Neural crest cell (in vitro differentiated cells): ENCODE measurements at regions not wholly inside any gene's neighbourhood (a gene's known extent, or its start where the extent isn't known, plus 50 kb on each side); places are given as distances from the start of the nearest gene placed in this dataset.

ENCODE experiments used
- DNase-seq: peaks from one replicate; pipeline ENCODE4 v3.0.0; 2021; ENCODE audit warnings: low read depth, mixed read lengths, low spot score
- H3K27ac Mint-ChIP-seq: one replicate; pipeline ENCODE4 v1.8.0; 2021; ENCODE audit warnings: mild to moderate bottlenecking, mixed read lengths; ENCODE audit not compliant: unreplicated experiment
- H3K27me3 Mint-ChIP-seq: 2 replicates; pipeline ENCODE4 v1.8.0; 2021; ENCODE audit warnings: low read depth, mild to moderate bottlenecking, mixed read lengths
- H3K36me3 Mint-ChIP-seq: 2 replicates; pipeline ENCODE4 v1.8.0; 2021; ENCODE audit warnings: low read depth, mild to moderate bottlenecking, mixed read lengths
- H3K4me1 Mint-ChIP-seq: 2 replicates; pipeline ENCODE4 v1.8.0; 2021; ENCODE audit warnings: mixed read lengths
- H3K4me3 Mint-ChIP-seq: one replicate; pipeline ENCODE4 v1.8.0; 2021; ENCODE audit warnings: mild to moderate bottlenecking, mixed read lengths
- H3K9me3 Mint-ChIP-seq: 2 replicates; pipeline ENCODE4 v1.8.0; 2021; ENCODE audit warnings: mixed read lengths
- CTCF ChIP-seq: fragments of 200-600 bp; sonication (generic); conservative IDR thresholded peaks from 2 replicates; pipeline ENCODE4 v1.5.0; 2021; ENCODE audit warnings: antibody characterized with exemption, mild to moderate bottlenecking

DNA sequence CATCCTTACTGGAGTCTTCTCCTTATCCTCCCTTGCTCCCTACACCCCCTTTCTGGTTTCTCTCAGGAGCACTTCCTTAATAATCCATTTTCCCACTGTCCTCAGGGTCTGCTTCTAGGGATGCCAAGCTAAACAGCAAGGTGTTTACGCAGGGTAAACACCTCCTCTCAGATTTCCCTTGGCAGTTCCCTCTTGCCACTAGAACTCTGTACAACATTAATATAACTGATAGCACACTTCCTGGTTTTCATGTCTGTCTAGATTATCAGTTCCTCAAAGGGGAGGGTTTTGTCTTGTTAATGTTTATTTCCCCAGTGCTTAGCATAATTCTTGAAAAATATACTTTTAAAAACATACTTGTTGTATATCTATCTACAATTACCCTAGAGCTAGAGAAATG, 118.0 kb upstream of the SLC24A5 start:
- Mint-ChIP-seq H3K4me1 (peaks cover 6% of the 10 kb centered on the region), H3K4me3 (no peak overlapping the region), H3K9me3 (no peaks in the 10 kb centered on the region), H3K36me3 (no peaks in the 10 kb centered on the region), H3K27ac (no peak overlapping the region), H3K27me3 (no peaks in the 10 kb centered on the region)
- no peak for TF ChIP-seq CTCF
- DNase-seq = no peak

GRCh38 chr15:48003441-48003840, 117.3 kb upstream of the SLC24A5 start:
- no peak for DNase-seq
- no peak for TF ChIP-seq CTCF
- no peaks in the 10 kb centered on the region for H3K27me3 Mint-ChIP-seq
- no peaks in the 10 kb centered on the region for H3K9me3 Mint-ChIP-seq
- no peak overlapping the region for H3K4me3 Mint-ChIP-seq
- peaks cover 6% of the 10 kb centered on the region for H3K4me1 Mint-ChIP-seq
- H3K36me3 Mint-ChIP-seq = no peaks in the 10 kb centered on the region
- no peak overlapping the region for H3K27ac Mint-ChIP-seq

DNA sequence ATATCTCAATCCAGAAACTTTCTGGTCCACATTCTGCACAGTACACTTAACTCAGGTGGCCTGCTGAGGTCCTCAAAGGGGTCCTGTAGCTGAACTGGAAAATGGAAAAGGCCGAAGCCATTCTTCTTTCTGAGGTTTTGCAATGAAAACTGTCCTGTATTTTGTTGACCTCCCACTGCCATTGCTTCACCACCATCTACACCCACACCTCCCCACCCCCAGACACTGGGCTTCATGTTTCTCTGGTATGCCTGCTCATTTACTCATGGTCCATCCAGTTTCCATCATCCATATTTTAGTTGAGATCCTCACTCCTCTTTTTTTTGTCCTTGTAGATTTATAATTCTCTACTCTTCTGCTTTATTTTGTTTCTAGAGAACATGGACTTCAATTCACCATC, 115.7 kb upstream of the SLC24A5 start:
- H3K27ac Mint-ChIP-seq = no peak overlapping the region
- H3K4me1 Mint-ChIP-seq = peaks cover 6% of the 10 kb centered on the region
- no peak overlapping the region for H3K4me3 Mint-ChIP-seq
- H3K9me3 Mint-ChIP-seq = no peaks in the 10 kb centered on the region
- H3K27me3 Mint-ChIP-seq = no peaks in the 10 kb centered on the region
- no peaks in the 10 kb centered on the region for H3K36me3 Mint-ChIP-seq
- no peak for TF ChIP-seq CTCF
- DNase-seq = no peak

GRCh38 chr15:48006031-48006511, 114.7 kb upstream of the SLC24A5 start:
- Mint-ChIP-seq H3K9me3 (no peaks in the 10 kb centered on the region), H3K27ac (no peak overlapping the region), H3K27me3 (no peaks in the 10 kb centered on the region), H3K4me1 (peaks cover 6% of the 10 kb centered on the region), H3K36me3 (no peaks in the 10 kb centered on the region), H3K4me3 (no peak overlapping the region)
- DNase-seq = no peak
- no peak for TF ChIP-seq CTCF

DNA sequence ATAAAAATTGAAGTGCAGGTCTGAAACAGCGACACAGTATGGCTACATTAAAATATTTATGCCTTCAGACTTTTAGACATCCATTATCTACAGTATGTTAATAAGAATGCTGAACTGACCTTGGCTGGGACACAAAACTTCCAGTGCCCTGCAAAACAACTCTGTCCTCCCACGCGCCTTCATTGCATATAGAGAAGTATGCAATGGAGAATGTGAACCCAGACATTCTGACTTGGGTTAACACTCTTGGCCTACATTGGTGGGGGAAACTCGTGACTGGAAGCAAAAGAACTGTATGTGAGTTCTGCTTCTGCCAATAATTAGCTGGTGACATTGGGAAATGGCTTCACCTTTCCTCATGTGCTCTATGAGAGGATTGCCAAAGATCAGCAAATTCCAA, 110.5 kb upstream of the SLC24A5 start:
- no peaks in the 10 kb centered on the region for H3K36me3 Mint-ChIP-seq

More for the DNA sequence above, 110.5 kb upstream of the SLC24A5 start:
- Mint-ChIP-seq H3K4me1 (peaks cover 6% of the 10 kb centered on the region), H3K9me3 (no peaks in the 10 kb centered on the region), H3K4me3 (no peak overlapping the region), H3K27me3 (no peaks in the 10 kb centered on the region), H3K27ac (no peak overlapping the region)
- TF ChIP-seq CTCF = no peak
- DNase-seq = no peak
